Heart left ventricle (tissue), 13 donors: ENCODE measurements at regions not wholly inside any gene's neighbourhood (a gene's known extent, or its start where the extent isn't known, plus 50 kb on each side); places are given as distances from the start of the nearest gene placed in this dataset.

Experiments
- POLR2A ChIP-seq, 2 donors: fragments of 450-650 bp; IDR thresholded peaks; one replicate each; pipeline ENCODE4 v1.6.1; 2017; ENCODE audit warnings: antibody characterized with exemption in 2 of 2, mild to moderate bottlenecking in 2 of 2, moderate library complexity in 2 of 2
- TF ChIP-seq, protein P1 (sequence below), 12 donors: fragments of 200-600 bp; sonication (generic) in 4 of 12; IDR thresholded peaks; one replicate each; pipeline versions ENCODE4 v1.5.0 to v1.8.0; 2018 to 2022; ENCODE audit warnings: antibody characterized with exemption in 12 of 12, mild to moderate bottlenecking in 5 of 12
- donor health status: ischemic (EF 13 %, LVEDD 7.1; RV severe dilation, severe dysfunction).
- donor health status: DM: no; HTN: yes; CAD: no.
- donor health status: DM: no; HTN: no; CAD: no.
- donor health status: ischemic (EF 25% LVEDD 6.9; RV normal size, moderate dysfunction).
- donor health status: ischemic (EF 25% LVEDD 5.7; RV mildly dilated, moderate dysfunction).
- donor health status: ischemic (EF 35%, LVEDD 5.7; RV mildly dilated, moderate dysfunction).
- donor health status: nonischemic (EF 11% LVEDD 7.7; RV severe dilation, severe dysfunction).
- donor health status: DM: yes; HTN: yes; CAD: no.
- donor health status: PGD.
- donor health status: ischemic (EF 29% LVEDD 5.4; RV normal size, mild dysfunction).
- donor health status: nonischemic (EF 23%, LVEDD 6.1; RV moderate dilation, normal function).

DNA sequence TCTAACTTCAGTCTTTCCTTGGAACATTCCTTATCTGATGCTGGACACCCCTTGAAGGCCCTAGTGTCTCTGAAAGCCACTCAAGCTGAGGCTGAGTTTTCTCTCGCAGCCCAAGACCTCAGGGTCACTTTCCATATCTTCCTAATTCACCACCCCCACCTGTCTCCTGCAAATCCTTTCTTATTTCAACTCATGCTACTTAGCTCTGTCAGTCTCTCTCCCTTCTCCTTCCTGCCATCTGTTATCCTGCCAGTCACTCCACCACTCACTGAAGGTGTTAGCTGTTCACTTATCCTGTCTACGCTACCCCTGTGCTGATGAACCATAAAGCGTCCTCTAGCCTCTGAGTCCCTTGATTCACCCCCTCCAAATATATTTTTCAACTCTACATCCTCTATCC is 143.9 kb upstream of the SHISA6 start:
- TF ChIP-seq, protein P1, sequence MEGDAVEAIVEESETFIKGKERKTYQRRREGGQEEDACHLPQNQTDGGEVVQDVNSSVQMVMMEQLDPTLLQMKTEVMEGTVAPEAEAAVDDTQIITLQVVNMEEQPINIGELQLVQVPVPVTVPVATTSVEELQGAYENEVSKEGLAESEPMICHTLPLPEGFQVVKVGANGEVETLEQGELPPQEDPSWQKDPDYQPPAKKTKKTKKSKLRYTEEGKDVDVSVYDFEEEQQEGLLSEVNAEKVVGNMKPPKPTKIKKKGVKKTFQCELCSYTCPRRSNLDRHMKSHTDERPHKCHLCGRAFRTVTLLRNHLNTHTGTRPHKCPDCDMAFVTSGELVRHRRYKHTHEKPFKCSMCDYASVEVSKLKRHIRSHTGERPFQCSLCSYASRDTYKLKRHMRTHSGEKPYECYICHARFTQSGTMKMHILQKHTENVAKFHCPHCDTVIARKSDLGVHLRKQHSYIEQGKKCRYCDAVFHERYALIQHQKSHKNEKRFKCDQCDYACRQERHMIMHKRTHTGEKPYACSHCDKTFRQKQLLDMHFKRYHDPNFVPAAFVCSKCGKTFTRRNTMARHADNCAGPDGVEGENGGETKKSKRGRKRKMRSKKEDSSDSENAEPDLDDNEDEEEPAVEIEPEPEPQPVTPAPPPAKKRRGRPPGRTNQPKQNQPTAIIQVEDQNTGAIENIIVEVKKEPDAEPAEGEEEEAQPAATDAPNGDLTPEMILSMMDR (IDR thresholded peaks at IDR 0.05): no peak
- TF ChIP-seq POLR2A (IDR thresholded peaks at IDR 0.05): no peak
